OCI-LY7 (cell line): ENCODE measurements at regions not wholly inside any gene's neighbourhood (a gene's known extent, or its start where the extent isn't known, plus 50 kb on each side); places are given as distances from the start of the nearest gene placed in this dataset.

Experiments used
- BruUV-seq: library from RNA; stranded (reverse); fragments of 400-500 nt; replicated peaks from 2 replicates; lab custom pipeline; 2021; lab: Mats Ljungman, UMichigan
- CTCF ChIA-PET: fragments of 300-600 bp; sonication (Branson Sonifier 250); formaldehyde crosslinking; loops from one replicate; lab custom pipeline; 2022; ENCODE audit warnings: antibody characterized with exemption; ENCODE audit not compliant: unreplicated experiment; lab: Charles Lee
- POLR2A ChIA-PET: fragments of 300-600 bp; sonication (Branson Sonifier 250); formaldehyde crosslinking; loops from one replicate; lab custom pipeline; 2022; ENCODE audit warnings: antibody characterized with exemption; lab: Charles Lee
- DNase-seq: peaks from one replicate; pipeline ENCODE4 v3.0.0-alpha.2; 2015; ENCODE audit warnings: low spot score
- H2AFZ ChIP-seq: fragments of 200-600 bp; sonication (generic), shearing (Covaris generic); 2 replicates; pipeline ENCODE4 v1.6.1; 2014; ENCODE audit warnings: mild to moderate bottlenecking, antibody characterized with exemption, low read length, moderate library complexity
- H3K27ac ChIP-seq: fragments of 200-600 bp; sonication (generic); 2 replicates; pipeline ENCODE4 v1.5.1; 2014; ENCODE audit warnings: mixed run types, low read depth, mild to moderate bottlenecking, moderate library complexity, low read length, inconsistent platforms; ENCODE audit not compliant: poor library complexity, severe bottlenecking
- H3K36me3 ChIP-seq: fragments of 200-600 bp; sonication (generic); 2 replicates; pipeline ENCODE4 v1.6.1; 2014; ENCODE audit warnings: mild to moderate bottlenecking, antibody characterized with exemption, low read length, moderate library complexity, mixed read lengths; ENCODE audit not compliant: insufficient read depth
- H3K4me1 ChIP-seq: fragments of 200-600 bp; sonication (generic); 2 replicates; pipeline ENCODE4 v1.5.1; 2014; ENCODE audit warnings: mild to moderate bottlenecking, low read length; ENCODE audit not compliant: insufficient read depth, poor library complexity, severe bottlenecking
- H3K4me2 ChIP-seq: fragments of 200-600 bp; sonication (generic); 2 replicates; pipeline ENCODE4 v1.6.1; 2014; ENCODE audit warnings: mild to moderate bottlenecking, low read length
- H3K4me3 ChIP-seq: fragments of 200-600 bp; sonication (generic); 2 replicates; pipeline ENCODE4 v1.5.1; 2014; ENCODE audit warnings: mild to moderate bottlenecking, low read depth, low read length; ENCODE audit not compliant: poor library complexity, severe bottlenecking
- H3K79me2 ChIP-seq: fragments of 200-600 bp; sonication (generic); 2 replicates; pipeline ENCODE4 v1.6.1; 2016; ENCODE audit warnings: low read depth, mild to moderate bottlenecking, low read length, moderate library complexity, mixed read lengths; ENCODE audit not compliant: insufficient read depth
- H3K9me2 ChIP-seq: fragments of 200-600 bp; sonication (generic); 2 replicates; pipeline ENCODE4 v1.6.1; 2016; ENCODE audit warnings: mild to moderate bottlenecking, low read length, mixed read lengths; ENCODE audit not compliant: insufficient read depth
- H3K9me3 ChIP-seq: fragments of 200-600 bp; sonication (generic); 2 replicates; pipeline ENCODE4 v1.6.1; 2014; ENCODE audit warnings: mild to moderate bottlenecking, mixed run types, low read length, mixed read lengths
- H4K20me1 ChIP-seq: fragments of 200-600 bp; sonication (generic); 2 replicates; pipeline ENCODE4 v1.6.1; 2014; ENCODE audit warnings: mild to moderate bottlenecking, antibody characterized with exemption, low read length, moderate library complexity, mixed read lengths; ENCODE audit not compliant: insufficient read depth
- EZH2phosphoT487 ChIP-seq: fragments of 200-600 bp; sonication (generic); IDR thresholded peaks from 2 replicates; pipeline ENCODE4 v1.6.1; 2018; ENCODE audit warnings: low read depth, borderline replicate concordance, mild to moderate bottlenecking, mixed run types, antibody characterized with exemption, low read length, moderate library complexity, mixed read lengths
- intact Hi-C: fragments of 100-400 bp; cut with micrococcal nuclease; formaldehyde crosslinking; loops from one replicate; pipeline ENCODE4 v1.10.0; 2022; ENCODE audit not compliant: unreplicated experiment
- TF ChIP-seq, protein P1 (sequence below): fragments of 200-600 bp; sonication (generic); conservative IDR thresholded peaks from 2 replicates; pipeline ENCODE4 v1.5.1; 2014; ENCODE audit warnings: mild to moderate bottlenecking, antibody characterized with exemption, low read length, moderate library complexity, mixed read lengths

DNA sequence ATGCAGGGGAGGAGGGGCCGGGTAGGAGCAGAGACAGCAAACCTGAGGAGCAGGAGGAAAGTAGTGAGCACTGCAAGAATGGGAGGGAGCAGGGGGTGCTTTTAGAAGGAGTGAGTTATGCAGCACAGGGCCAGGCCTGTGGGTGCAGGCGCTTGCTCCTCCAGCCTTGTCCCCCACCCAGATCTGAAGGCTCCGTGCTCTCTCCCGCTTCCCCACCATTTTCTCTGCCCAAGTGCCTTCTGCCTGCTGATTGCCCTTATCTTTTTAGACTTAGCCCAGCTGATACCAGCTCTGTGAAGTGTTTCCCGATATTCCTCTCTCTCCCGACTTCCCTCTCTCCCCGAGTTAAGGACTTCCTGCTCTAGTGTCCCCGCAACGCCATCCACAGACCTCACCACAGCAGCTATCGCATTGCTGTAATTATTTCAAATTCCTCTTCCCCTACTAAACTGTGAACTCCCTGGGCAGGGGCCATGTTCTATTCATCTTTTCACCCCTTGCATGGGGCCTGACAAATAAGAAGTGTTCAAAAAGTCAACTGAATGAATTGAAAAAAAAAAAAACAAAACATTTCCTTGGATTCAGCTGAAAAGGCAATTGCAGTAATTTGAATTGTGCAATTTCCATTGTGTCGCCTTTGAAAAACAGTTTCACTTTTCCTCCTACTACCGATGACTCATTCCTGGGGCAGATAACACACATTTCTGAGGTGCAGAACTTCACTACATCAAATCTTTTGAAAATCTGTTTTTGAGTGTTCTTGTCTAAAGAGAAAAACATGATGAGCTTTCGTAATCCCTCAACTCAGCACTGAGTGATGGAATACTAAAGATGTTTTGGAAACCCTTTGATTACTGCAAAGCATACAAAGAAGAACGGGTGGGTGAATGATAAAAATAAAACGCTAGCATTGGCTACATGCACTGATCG is 69.7 kb upstream of the BMAL1 start:
- POLR2A ChIA-PET: no interaction called here
- Histone ChIP-seq H4K20me1 (no peaks in the 10 kb centered on the region), H3K79me2 (no peaks in the 10 kb centered on the region), H3K4me2 (no peak overlapping the region), H2AFZ (no peak overlapping the region), H3K27ac (no peak overlapping the region), H3K9me2 (no peaks in the 10 kb centered on the region), H3K36me3 (no peaks in the 10 kb centered on the region), H3K4me1 (no peaks in the 10 kb centered on the region), H3K4me3 (no peak overlapping the region), H3K9me3 (no peaks in the 10 kb centered on the region)
- DNase-seq: no peak
- CTCF ChIA-PET: no interaction called here
- intact Hi-C loops: no loop called here
- BruUV-seq: no TSS peak
- TF ChIP-seq EZH2phosphoT487: no peak
- TF ChIP-seq, protein P1, sequence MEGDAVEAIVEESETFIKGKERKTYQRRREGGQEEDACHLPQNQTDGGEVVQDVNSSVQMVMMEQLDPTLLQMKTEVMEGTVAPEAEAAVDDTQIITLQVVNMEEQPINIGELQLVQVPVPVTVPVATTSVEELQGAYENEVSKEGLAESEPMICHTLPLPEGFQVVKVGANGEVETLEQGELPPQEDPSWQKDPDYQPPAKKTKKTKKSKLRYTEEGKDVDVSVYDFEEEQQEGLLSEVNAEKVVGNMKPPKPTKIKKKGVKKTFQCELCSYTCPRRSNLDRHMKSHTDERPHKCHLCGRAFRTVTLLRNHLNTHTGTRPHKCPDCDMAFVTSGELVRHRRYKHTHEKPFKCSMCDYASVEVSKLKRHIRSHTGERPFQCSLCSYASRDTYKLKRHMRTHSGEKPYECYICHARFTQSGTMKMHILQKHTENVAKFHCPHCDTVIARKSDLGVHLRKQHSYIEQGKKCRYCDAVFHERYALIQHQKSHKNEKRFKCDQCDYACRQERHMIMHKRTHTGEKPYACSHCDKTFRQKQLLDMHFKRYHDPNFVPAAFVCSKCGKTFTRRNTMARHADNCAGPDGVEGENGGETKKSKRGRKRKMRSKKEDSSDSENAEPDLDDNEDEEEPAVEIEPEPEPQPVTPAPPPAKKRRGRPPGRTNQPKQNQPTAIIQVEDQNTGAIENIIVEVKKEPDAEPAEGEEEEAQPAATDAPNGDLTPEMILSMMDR: no peak

GRCh38 chr11:13208921-13209320 is 68.7 kb upstream of the BMAL1 start:
- no peak overlapping the region for H3K4me2 ChIP-seq
- ChIA-PET CTCF (no interaction called here), POLR2A (no interaction called here)
- H3K9me3 ChIP-seq: no peaks in the 10 kb centered on the region
- intact Hi-C loops: no loop called here
- no peaks in the 10 kb centered on the region for H4K20me1 ChIP-seq
- no peak for TF ChIP-seq EZH2phosphoT487
- H3K36me3 ChIP-seq: no peaks in the 10 kb centered on the region
- H3K9me2 ChIP-seq: no peaks in the 10 kb centered on the region
- no peak overlapping the region for H2AFZ ChIP-seq
- H3K4me3 ChIP-seq: no peak overlapping the region
- no peaks in the 10 kb centered on the region for H3K4me1 ChIP-seq
- no peaks in the 10 kb centered on the region for H3K79me2 ChIP-seq
- no peak for DNase-seq
- no TSS peak for BruUV-seq
- no peak overlapping the region for H3K27ac ChIP-seq

DNA sequence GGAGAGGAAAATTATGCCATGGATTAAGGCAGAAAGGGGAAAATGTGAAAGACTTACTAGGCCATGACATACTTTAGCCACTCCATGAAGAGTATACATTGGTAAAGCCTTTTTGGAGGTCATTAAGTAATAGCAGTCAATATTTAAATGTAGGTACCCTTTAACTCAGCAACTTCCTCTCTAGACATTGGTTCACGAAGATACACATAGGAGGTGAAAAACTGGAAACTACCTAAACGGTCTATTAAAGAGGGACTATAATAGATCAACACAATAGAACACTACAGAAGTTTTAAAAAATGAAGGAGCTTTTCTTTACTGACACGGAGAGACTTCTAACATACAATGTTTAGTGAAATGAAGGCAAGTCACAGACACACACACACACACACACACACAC is 68.2 kb upstream of the BMAL1 start:
- no peak overlapping the region for H3K4me2 ChIP-seq
- no peak for DNase-seq
- no peak overlapping the region for H3K4me3 ChIP-seq
- H3K27ac ChIP-seq: no peak overlapping the region
- H3K36me3 ChIP-seq: no peaks in the 10 kb centered on the region
- H3K9me3 ChIP-seq: no peaks in the 10 kb centered on the region
- intact Hi-C loops: no loop called here
- no peaks in the 10 kb centered on the region for H3K79me2 ChIP-seq
- H3K4me1 ChIP-seq: no peaks in the 10 kb centered on the region
- BruUV-seq: no TSS peak
- CTCF ChIA-PET: interaction anchor here (0.5 kb wide), 1 partner anchor 258 kb away, joined by 3 read pairs; no protein-coding TSS in a partner anchor
- no peaks in the 10 kb centered on the region for H3K9me2 ChIP-seq
- no peak overlapping the region for H2AFZ ChIP-seq
- POLR2A ChIA-PET: interaction anchor here (1.0 kb wide), 1 partner anchor 34 kb away, joined by 3 read pairs; no protein-coding TSS in a partner anchor
- TF ChIP-seq, protein P1: no peak
- no peaks in the 10 kb centered on the region for H4K20me1 ChIP-seq
